Dendritic cell treated with granulocyte-macrophage colony-stimulating factor and Interleukin-4, amounts not matched to agents 40 ng/mL and 50 ng/mL, for 4 days (primary cell): ENCODE measurements at regions not wholly inside any gene's neighbourhood (a gene's known extent, or its start where the extent isn't known, plus 50 kb on each side); places are given as distances from the start of the nearest gene placed in this dataset.

ENCODE experiments used
- H3K27ac Mint-ChIP-seq: one replicate; pipeline ENCODE4 v1.8.0; 2022; ENCODE audit warnings: mild to moderate bottlenecking, mixed read lengths
- H3K27me3 Mint-ChIP-seq: one replicate; pipeline ENCODE4 v1.8.0; 2022; ENCODE audit warnings: mild to moderate bottlenecking, mixed read lengths
- H3K36me3 Mint-ChIP-seq: one replicate; pipeline ENCODE4 v1.8.0; 2022; ENCODE audit warnings: low read depth, mixed read lengths
- H3K4me1 Mint-ChIP-seq: one replicate; pipeline ENCODE4 v1.8.0; 2022; ENCODE audit warnings: low read depth, mixed read lengths
- H3K4me3 Mint-ChIP-seq: one replicate; pipeline ENCODE4 v1.8.0; 2022; ENCODE audit warnings: mild to moderate bottlenecking, moderate library complexity, mixed read lengths
- H3K9me3 Mint-ChIP-seq: one replicate; pipeline ENCODE4 v1.8.0; 2022; ENCODE audit warnings: mixed read lengths
- intact Hi-C: fragments of 100-400 bp; cut with micrococcal nuclease; formaldehyde crosslinking; loops from one replicate; pipeline ENCODE4 v1.15.0; 2022

GRCh38 chr5:96284727-96285389, 148.2 kb downstream of the PCSK1 start:
- intact Hi-C loops: no loop called here

GRCh38 chr5:96283589-96283988, 149.5 kb downstream of the PCSK1 start:
- no peak overlapping the region for H3K27ac Mint-ChIP-seq
- peaks cover 6% of the 10 kb centered on the region for H3K4me1 Mint-ChIP-seq
- H3K36me3 Mint-ChIP-seq: no peaks in the 10 kb centered on the region
- H3K9me3 Mint-ChIP-seq: no peaks in the 10 kb centered on the region
- H3K27me3 Mint-ChIP-seq: no peaks in the 10 kb centered on the region
- intact Hi-C loops: no loop called here
- no peak overlapping the region for H3K4me3 Mint-ChIP-seq

More at GRCh38 chr5:96284727-96285389, 148.2 kb downstream of the PCSK1 start:
- H3K9me3 Mint-ChIP-seq: peaks cover 9% of the 10 kb centered on the region
- H3K27ac Mint-ChIP-seq: no peak overlapping the region
- H3K4me1 Mint-ChIP-seq: peaks cover 6% of the 10 kb centered on the region
- no peak overlapping the region for H3K4me3 Mint-ChIP-seq
- H3K36me3 Mint-ChIP-seq: peaks cover 5% of the 10 kb centered on the region
- H3K27me3 Mint-ChIP-seq: no peaks in the 10 kb centered on the region

DNA sequence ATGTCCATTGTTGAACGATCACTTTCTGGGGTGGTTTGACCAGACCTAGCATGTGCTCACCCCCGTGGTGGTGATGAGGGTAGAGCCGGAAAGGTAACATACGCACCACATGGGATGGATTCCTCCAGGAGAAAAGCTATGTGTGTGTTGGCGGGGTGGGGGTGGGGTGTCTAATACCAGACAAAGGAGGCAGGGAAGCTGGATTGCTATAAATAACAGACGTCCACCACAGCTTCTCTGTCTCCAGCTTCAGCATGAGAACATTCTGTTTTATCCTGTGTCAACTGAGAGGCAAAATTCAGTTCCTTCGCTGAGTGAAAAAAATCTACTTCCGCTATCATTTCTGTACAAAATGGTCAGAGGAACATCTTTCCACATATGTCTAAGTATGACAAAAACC, 151.0 kb downstream of the PCSK1 start:
- Mint-ChIP-seq H3K27me3 (no peaks in the 10 kb centered on the region), H3K9me3 (no peaks in the 10 kb centered on the region), H3K27ac (no peak overlapping the region), H3K4me3 (no peak overlapping the region), H3K4me1 (peaks cover 6% of the 10 kb centered on the region), H3K36me3 (no peaks in the 10 kb centered on the region)
- intact Hi-C loops: no loop called here

DNA sequence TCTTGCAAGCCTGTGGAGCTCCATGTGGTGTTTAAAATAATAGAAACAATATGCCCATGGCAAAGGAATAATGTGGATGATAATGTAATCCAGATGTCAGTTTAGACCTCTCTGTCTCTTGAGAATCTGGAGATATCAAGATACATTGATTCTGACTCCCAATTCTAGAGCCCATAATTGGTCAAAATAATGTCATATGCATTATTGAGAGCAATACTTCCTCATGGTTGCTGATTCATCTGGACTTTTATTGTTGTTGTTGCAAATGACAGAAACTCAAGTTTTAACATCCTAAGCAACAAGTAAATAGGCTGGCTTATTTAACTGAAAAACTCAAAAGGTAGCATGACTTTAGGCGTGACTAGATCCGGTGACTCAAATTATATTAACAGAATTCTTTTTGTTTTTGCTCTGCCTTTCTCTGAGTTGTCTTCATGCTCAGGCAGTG, 152.1 kb downstream of the PCSK1 start:
- no peaks in the 10 kb centered on the region for H3K27me3 Mint-ChIP-seq
- no peaks in the 10 kb centered on the region for H3K36me3 Mint-ChIP-seq
- no peaks in the 10 kb centered on the region for H3K9me3 Mint-ChIP-seq
- no peak overlapping the region for H3K4me3 Mint-ChIP-seq
- peaks cover 6% of the 10 kb centered on the region for H3K4me1 Mint-ChIP-seq
- no peak overlapping the region for H3K27ac Mint-ChIP-seq
- intact Hi-C loops: no loop called here

GRCh38 chr5:96279801-96280542, 153.1 kb downstream of the PCSK1 start:
- peaks cover 6% of the 10 kb centered on the region for H3K4me1 Mint-ChIP-seq
- intact Hi-C loops: no loop called here
- no peak overlapping the region for H3K27ac Mint-ChIP-seq
- H3K9me3 Mint-ChIP-seq: no peaks in the 10 kb centered on the region
- H3K4me3 Mint-ChIP-seq: no peak overlapping the region
- H3K36me3 Mint-ChIP-seq: no peaks in the 10 kb centered on the region
- H3K27me3 Mint-ChIP-seq: no peaks in the 10 kb centered on the region

GRCh38 chr5:96278981-96279380, 154.1 kb downstream of the PCSK1 start:
- Mint-ChIP-seq H3K4me1 (no peaks in the 10 kb centered on the region), H3K27me3 (no peaks in the 10 kb centered on the region), H3K27ac (no peak overlapping the region), H3K4me3 (no peak overlapping the region), H3K9me3 (no peaks in the 10 kb centered on the region), H3K36me3 (no peaks in the 10 kb centered on the region)
- intact Hi-C loops: no loop called here

DNA sequence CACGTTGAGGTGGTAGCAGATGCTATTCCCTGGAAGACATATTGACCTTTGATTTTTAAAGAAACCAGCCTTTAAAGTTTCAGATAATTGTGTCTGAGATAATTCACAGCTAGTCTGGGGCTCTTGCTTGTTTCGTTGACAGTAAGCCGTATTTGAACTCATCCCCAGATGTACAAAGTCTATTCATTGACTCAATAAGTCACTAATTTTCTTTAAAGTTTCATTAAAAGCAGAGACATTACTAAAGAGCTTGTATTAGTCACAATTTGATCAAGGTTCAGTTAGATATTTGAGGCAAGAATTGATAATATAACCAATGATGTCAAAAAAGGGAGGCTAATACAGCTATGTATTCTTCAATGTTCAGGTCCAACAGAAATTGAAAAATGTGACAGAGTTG, 158.0 kb downstream of the PCSK1 start:
- Mint-ChIP-seq H3K4me3 (no peak overlapping the region), H3K4me1 (no peaks in the 10 kb centered on the region), H3K36me3 (no peaks in the 10 kb centered on the region), H3K27ac (no peak overlapping the region), H3K9me3 (peaks cover 8% of the 10 kb centered on the region), H3K27me3 (no peaks in the 10 kb centered on the region)
- intact Hi-C loops: no loop called here

- Mint-ChIP-seq H3K4me1 (no peaks in the 10 kb centered on the region), H3K36me3 (peaks cover 6% of the 10 kb centered on the region), H3K27ac (no peak overlapping the region), H3K9me3 (peaks cover 62% of the 10 kb centered on the region), H3K4me3 (no peak overlapping the region), H3K27me3 (no peaks in the 10 kb centered on the region)
- intact Hi-C loops: no loop called here
Measured at GRCh38 chr5:96265487-96265886, 167.6 kb downstream of the PCSK1 start.

- Mint-ChIP-seq H3K27ac (no peak overlapping the region), H3K27me3 (no peaks in the 10 kb centered on the region), H3K4me3 (no peak overlapping the region), H3K36me3 (peaks cover 6% of the 10 kb centered on the region), H3K4me1 (peaks cover 11% of the 10 kb centered on the region), H3K9me3 (peaks cover 47% of the 10 kb centered on the region)
- intact Hi-C loops: no loop called here
Measured at GRCh38 chr5:96264047-96264446, 169.0 kb downstream of the PCSK1 start.

GRCh38 chr5:96262105-96262504, 170.9 kb downstream of the PCSK1 start:
- intact Hi-C loops: no loop called here
- Mint-ChIP-seq H3K4me3 (no peak overlapping the region), H3K36me3 (peaks cover 5% of the 10 kb centered on the region), H3K27me3 (no peaks in the 10 kb centered on the region), H3K9me3 (peaks cover 28% of the 10 kb centered on the region), H3K4me1 (peaks cover 17% of the 10 kb centered on the region), H3K27ac (no peak overlapping the region)

GRCh38 chr5:96260009-96260408, 173.0 kb downstream of the PCSK1 start:
- H3K27me3 Mint-ChIP-seq: no peaks in the 10 kb centered on the region
- H3K9me3 Mint-ChIP-seq: peaks cover 16% of the 10 kb centered on the region
- H3K36me3 Mint-ChIP-seq: no peaks in the 10 kb centered on the region
- intact Hi-C loops: no loop called here
- no peak overlapping the region for H3K4me3 Mint-ChIP-seq
- H3K4me1 Mint-ChIP-seq: peaks cover 17% of the 10 kb centered on the region
- no peak overlapping the region for H3K27ac Mint-ChIP-seq

- peaks cover 17% of the 10 kb centered on the region for H3K4me1 Mint-ChIP-seq
- H3K4me3 Mint-ChIP-seq: no peak overlapping the region
Measured at GRCh38 chr5:96259151-96259772, 173.8 kb downstream of the PCSK1 start.

GRCh38 chr5:96258692-96259091, 174.4 kb downstream of the PCSK1 start:
- peaks cover 13% of the 10 kb centered on the region for H3K9me3 Mint-ChIP-seq
- H3K4me1 Mint-ChIP-seq: peaks cover 17% of the 10 kb centered on the region
- H3K36me3 Mint-ChIP-seq: no peaks in the 10 kb centered on the region
- no peak overlapping the region for H3K27ac Mint-ChIP-seq
- intact Hi-C loops: loop anchor here (5.0 kb wide), 1 partner anchor 46 kb away; no protein-coding TSS in a partner anchor
- no peaks in the 10 kb centered on the region for H3K27me3 Mint-ChIP-seq
- no peak overlapping the region for H3K4me3 Mint-ChIP-seq

More at GRCh38 chr5:96259151-96259772, 173.8 kb downstream of the PCSK1 start:
- intact Hi-C loops: loop anchor here (5.0 kb wide), 1 partner anchor 47 kb away; no protein-coding TSS in a partner anchor
- H3K27me3 Mint-ChIP-seq: no peaks in the 10 kb centered on the region
- H3K9me3 Mint-ChIP-seq: peaks cover 16% of the 10 kb centered on the region
- no peak overlapping the region for H3K27ac Mint-ChIP-seq
- no peaks in the 10 kb centered on the region for H3K36me3 Mint-ChIP-seq

GRCh38 chr5:96257904-96258303, 175.1 kb downstream of the PCSK1 start:
- intact Hi-C loops: loop anchor here (5.0 kb wide), 1 partner anchor 46 kb away; no protein-coding TSS in a partner anchor
- Mint-ChIP-seq H3K27me3 (no peaks in the 10 kb centered on the region), H3K27ac (no peak overlapping the region), H3K4me3 (no peak overlapping the region), H3K9me3 (peaks cover 5% of the 10 kb centered on the region), H3K4me1 (peaks cover 17% of the 10 kb centered on the region), H3K36me3 (no peaks in the 10 kb centered on the region)
